Sigmoid colon (tissue), 4 donors: ENCODE measurements at regions not wholly inside any gene's neighbourhood (a gene's known extent, or its start where the extent isn't known, plus 50 kb on each side); places are given as distances from the start of the nearest gene placed in this dataset.

ENCODE experiments used
- CTCF ChIP-seq, 4 experiments: fragments of 450-650 bp in 3 of 4; fragments of 200-600 bp in 1 of 4; IDR thresholded peaks; one replicate each; pipeline ENCODE4 v1.5.1; 2016 to 2019; ENCODE audit warnings: antibody characterized with exemption in 4 of 4, mild to moderate bottlenecking in 3 of 4, moderate library complexity in 2 of 4
- EP300 ChIP-seq, 4 donors: sonication (generic); formaldehyde crosslinking; IDR thresholded peaks; one replicate each; pipeline ENCODE4 v1.6.1; 2017; ENCODE audit warnings: antibody characterized with exemption in 4 of 4
- POLR2A ChIP-seq, 2 donors: fragments of 450-650 bp; IDR thresholded peaks; one replicate each; pipeline ENCODE4 v1.6.1; 2016; ENCODE audit warnings: antibody characterized with exemption in 2 of 2, mild to moderate bottlenecking in 2 of 2, moderate library complexity in 2 of 2
- POLR2AphosphoS5 ChIP-seq, 4 donors: sonication (generic); formaldehyde crosslinking; IDR thresholded peaks; one replicate each; pipeline ENCODE4 v1.6.1; 2017; ENCODE audit warnings: antibody characterized with exemption in 4 of 4

DNA sequence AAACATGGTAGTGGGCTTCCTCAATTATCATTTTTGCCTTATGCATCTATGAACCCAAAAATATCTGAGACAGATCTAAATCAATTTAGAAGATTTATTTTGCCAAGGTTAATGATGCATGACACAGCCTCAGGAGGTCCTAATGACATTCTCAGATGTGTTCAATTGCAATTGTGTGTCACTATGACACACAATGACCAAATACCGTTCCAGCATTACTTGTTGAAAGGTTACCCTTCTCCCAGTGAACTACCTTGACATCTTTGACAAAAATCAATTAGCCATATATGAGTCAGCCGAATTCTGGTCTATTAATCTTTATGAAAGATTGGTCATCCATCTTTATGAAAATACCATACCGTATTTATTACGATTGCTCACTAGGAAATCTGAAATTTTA lies 592.5 kb upstream of the GJE1 start:
- TF ChIP-seq CTCF (IDR thresholded peaks at IDR 0.05) (no peak), POLR2A (IDR thresholded peaks at IDR 0.05) (no peak), EP300 (IDR thresholded peaks at IDR 0.05) (no peak), POLR2AphosphoS5 (IDR thresholded peaks at IDR 0.05) (no peak)
